Stimulated activated CD4-positive, alpha-beta T cell treated with anti-CD3 and anti-CD28 coated beads, TNF-alpha, amount 100 ng/mL, for 24 hours (primary cell): ENCODE measurements at regions not wholly inside any gene's neighbourhood (a gene's known extent, or its start where the extent isn't known, plus 50 kb on each side); places are given as distances from the start of the nearest gene placed in this dataset.
"Not testable (repeated sequence)": the region's sequence is repeated elsewhere in the genome, so short reads cannot be mapped to it uniquely, and the experiment has no call there.

Source experiments
- DNase-seq, 3 experiments: peaks; one replicate each; pipeline ENCODE4 v3.0.0-alpha.2; 2020; ENCODE audit warnings: low read depth in 3 of 3

GRCh38 chr12:84272324-84272723, 640.3 kb downstream of the SLC6A15 start:
- DNase-seq = no peak

- no peak for DNase-seq
These were observed 642.0 kb downstream of the SLC6A15 start for GRCh38 chr12:84270470-84271140.

GRCh38 chr12:84247931-84248330, 664.7 kb downstream of the SLC6A15 start:
- DNase-seq = no peak

GRCh38 chr12:84243686-84244085, 668.9 kb downstream of the SLC6A15 start:
- no peak for DNase-seq

- DNase-seq = no peak
These were observed 689.8 kb downstream of the SLC6A15 start for GRCh38 chr12:84222841-84223240.

GRCh38 chr12:84218406-84218805, 694.2 kb downstream of the SLC6A15 start:
- no peak for DNase-seq

GRCh38 chr12:84201976-84202375, 710.6 kb downstream of the SLC6A15 start:
- no peak for DNase-seq

- no peak for DNase-seq
These were observed 714.2 kb downstream of the SLC6A15 start for GRCh38 chr12:84198294-84198946.

- no peak for DNase-seq
These were observed 720.8 kb downstream of the SLC6A15 start for GRCh38 chr12:84191779-84192178.

- no peak for DNase-seq
These were observed 726.2 kb downstream of the SLC6A15 start for GRCh38 chr12:84186433-84186832.

- no peak for DNase-seq
These were observed 729.0 kb downstream of the SLC6A15 start for GRCh38 chr12:84183576-84183975.

- DNase-seq = no peak
These were observed 738.5 kb downstream of the SLC6A15 start for GRCh38 chr12:84174115-84174514.

- no peak for DNase-seq
These were observed 739.7 kb downstream of the SLC6A15 start for GRCh38 chr12:84172823-84173424.

GRCh38 chr12:84166812-84167211, 745.8 kb downstream of the SLC6A15 start:
- DNase-seq = no peak

- DNase-seq = no peak
These were observed 746.5 kb downstream of the SLC6A15 start for GRCh38 chr12:84165998-84166571.

- no peak for DNase-seq
These were observed 751.3 kb downstream of the SLC6A15 start for GRCh38 chr12:84161296-84161695.

- no peak for DNase-seq
These were observed 753.3 kb downstream of the SLC6A15 start for GRCh38 chr12:84159260-84159659.

- DNase-seq = no peak
These were observed 755.4 kb downstream of the SLC6A15 start for GRCh38 chr12:84157170-84157569.

- DNase-seq = not testable (repeated sequence)
These were observed 757.3 kb downstream of the SLC6A15 start for GRCh38 chr12:84154991-84155930.

GRCh38 chr12:84154439-84154990, 758.1 kb downstream of the SLC6A15 start:
- DNase-seq = not testable (repeated sequence)

- DNase-seq = no peak
These were observed 762.4 kb downstream of the SLC6A15 start for GRCh38 chr12:84150201-84150600.
